ENCODE measurements at regions not wholly inside any gene's neighbourhood (a gene's known extent, or its start where the extent isn't known, plus 50 kb on each side); places are given as distances from the start of the nearest gene placed in this dataset.

DNA sequence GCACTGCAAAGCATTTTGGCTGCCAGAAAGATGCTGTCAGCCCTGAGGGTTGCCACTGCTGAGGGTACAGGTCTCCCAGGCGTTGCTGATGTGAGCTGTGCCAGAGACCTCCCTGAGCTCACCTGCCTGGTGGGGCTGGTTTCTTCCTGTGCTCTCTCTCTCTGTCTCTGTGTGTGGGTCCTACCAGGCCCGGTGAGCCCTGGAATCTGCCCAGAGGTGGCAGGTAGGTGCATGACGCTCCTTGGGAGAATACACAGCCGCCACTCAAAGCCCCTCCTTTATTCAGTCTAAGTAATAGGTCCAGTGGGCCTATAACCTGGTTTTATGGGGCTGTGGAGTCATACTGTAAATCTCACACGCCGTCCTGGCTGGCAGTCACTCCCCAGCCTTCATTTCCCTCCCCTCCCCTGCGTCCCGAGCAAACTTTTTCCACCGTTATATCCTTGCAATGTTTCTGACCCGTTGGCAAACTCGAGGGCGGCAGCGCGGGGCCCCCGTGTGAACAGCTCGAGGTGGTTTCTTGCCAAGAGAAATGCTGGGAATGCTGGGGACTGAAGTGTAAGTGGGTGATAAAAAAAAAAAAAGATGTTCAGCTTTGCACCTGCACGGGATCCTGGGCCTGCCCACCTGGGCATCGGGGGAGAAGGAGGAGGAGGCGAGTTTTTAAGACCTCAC is 245.9 kb downstream of the CRLF2 start:
- Histone ChIP-seq H4K20me1 (ENCODE audit: insufficient read depth, low read length) (no peaks in the 10 kb centered on the region), H3K4me3 (ENCODE audit: insufficient read depth, low read depth, low read length) (no peak overlapping the region), H3K79me2 (ENCODE audit: insufficient read depth, low read length) (no peaks in the 10 kb centered on the region), H3K9ac (ENCODE audit: low read length) (no peak overlapping the region), H3K9me3 (ENCODE audit: insufficient read depth, low read depth, low read length) (no peaks in the 10 kb centered on the region), H3K27me3 (ENCODE audit: insufficient read depth, low read length) (no peaks in the 10 kb centered on the region), H3K4me1 (ENCODE audit: insufficient read depth, low read length) (no peaks in the 10 kb centered on the region), H3K27ac (ENCODE audit: low read depth, low read length) (no peak overlapping the region), H3K36me3 (ENCODE audit: insufficient read depth, low read length) (no peaks in the 10 kb centered on the region), H3K4me2 (ENCODE audit: low read length) (no peak overlapping the region), H2AFZ (ENCODE audit: low read depth, low read length) (no peak overlapping the region)
- Mint-ChIP-seq H3K4me1 (ENCODE audit: low read depth, unreplicated experiment) (no peaks in the 10 kb centered on the region), H3K9me3 (ENCODE audit: unreplicated experiment) (peaks cover 5% of the 10 kb centered on the region), H3K4me3 (ENCODE audit: unreplicated experiment) (no peak overlapping the region), H3K27ac (ENCODE audit: unreplicated experiment) (no peak overlapping the region), H3K36me3 (ENCODE audit: low read depth, unreplicated experiment) (no peaks in the 10 kb centered on the region), H3K27me3 (ENCODE audit: low read depth, unreplicated experiment) (no peaks in the 10 kb centered on the region)
- FAIRE-seq (no peak), DNase-seq (ENCODE audit: low read depth) (no peak)
- TF ChIP-seq EZH2 (IDR thresholded peaks at IDR 0.05; ENCODE audit: insufficient read depth, low read length): no peak
- TF ChIP-seq, protein P1, sequence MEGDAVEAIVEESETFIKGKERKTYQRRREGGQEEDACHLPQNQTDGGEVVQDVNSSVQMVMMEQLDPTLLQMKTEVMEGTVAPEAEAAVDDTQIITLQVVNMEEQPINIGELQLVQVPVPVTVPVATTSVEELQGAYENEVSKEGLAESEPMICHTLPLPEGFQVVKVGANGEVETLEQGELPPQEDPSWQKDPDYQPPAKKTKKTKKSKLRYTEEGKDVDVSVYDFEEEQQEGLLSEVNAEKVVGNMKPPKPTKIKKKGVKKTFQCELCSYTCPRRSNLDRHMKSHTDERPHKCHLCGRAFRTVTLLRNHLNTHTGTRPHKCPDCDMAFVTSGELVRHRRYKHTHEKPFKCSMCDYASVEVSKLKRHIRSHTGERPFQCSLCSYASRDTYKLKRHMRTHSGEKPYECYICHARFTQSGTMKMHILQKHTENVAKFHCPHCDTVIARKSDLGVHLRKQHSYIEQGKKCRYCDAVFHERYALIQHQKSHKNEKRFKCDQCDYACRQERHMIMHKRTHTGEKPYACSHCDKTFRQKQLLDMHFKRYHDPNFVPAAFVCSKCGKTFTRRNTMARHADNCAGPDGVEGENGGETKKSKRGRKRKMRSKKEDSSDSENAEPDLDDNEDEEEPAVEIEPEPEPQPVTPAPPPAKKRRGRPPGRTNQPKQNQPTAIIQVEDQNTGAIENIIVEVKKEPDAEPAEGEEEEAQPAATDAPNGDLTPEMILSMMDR (IDR thresholded peaks at IDR 0.05; ENCODE audit: insufficient read depth, low read depth, low read length): no peak

DNA sequence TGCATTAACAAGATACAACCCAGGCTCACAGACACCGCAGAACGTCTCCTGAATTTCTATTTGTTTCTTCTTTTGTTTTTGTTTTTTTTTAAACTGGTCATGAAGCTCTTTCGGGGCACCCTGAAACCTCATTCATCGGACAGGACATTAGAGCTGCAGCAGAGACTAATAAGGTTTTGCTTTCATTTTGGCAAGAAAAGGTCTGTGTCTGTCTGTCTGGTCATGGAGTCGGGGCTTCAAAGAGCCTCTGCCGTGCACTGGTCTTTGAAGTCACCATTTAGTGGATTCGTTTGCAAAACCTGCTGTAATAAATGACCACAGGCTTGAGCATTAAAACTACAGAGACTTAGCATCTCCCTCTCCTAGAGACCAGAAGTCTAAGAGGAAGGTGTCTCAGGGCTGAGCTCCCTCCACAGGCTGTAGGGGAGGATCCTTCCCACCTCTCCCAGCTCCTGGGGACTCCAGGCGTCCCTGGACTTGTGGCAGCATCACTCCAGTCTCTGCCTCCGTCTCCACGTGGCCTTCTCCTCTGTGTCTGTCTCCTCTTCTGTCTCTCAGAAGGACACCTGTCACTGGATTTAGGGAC is 247.5 kb downstream of the CRLF2 start:
- no peak overlapping the region for H3K27ac Mint-ChIP-seq (ENCODE audit: unreplicated experiment)
- no peaks in the 10 kb centered on the region for H3K27me3 ChIP-seq (ENCODE audit: insufficient read depth, low read length)
- no peaks in the 10 kb centered on the region for H3K36me3 ChIP-seq (ENCODE audit: insufficient read depth, low read length)
- H3K4me3 Mint-ChIP-seq (ENCODE audit: unreplicated experiment): no peak overlapping the region
- H3K36me3 Mint-ChIP-seq (ENCODE audit: low read depth, unreplicated experiment): no peaks in the 10 kb centered on the region
- peaks cover 11% of the 10 kb centered on the region for H3K9me3 Mint-ChIP-seq (ENCODE audit: unreplicated experiment)
- no peak overlapping the region for H3K27ac ChIP-seq (ENCODE audit: low read depth, low read length)
- H3K4me3 ChIP-seq (ENCODE audit: insufficient read depth, low read depth, low read length): no peak overlapping the region
- no peak overlapping the region for H3K4me2 ChIP-seq (ENCODE audit: low read length)
- FAIRE-seq: no peak
- no peaks in the 10 kb centered on the region for H3K79me2 ChIP-seq (ENCODE audit: insufficient read depth, low read length)
- H4K20me1 ChIP-seq (ENCODE audit: insufficient read depth, low read length): no peaks in the 10 kb centered on the region
- no peak for DNase-seq (ENCODE audit: low read depth)
- H3K27me3 Mint-ChIP-seq (ENCODE audit: low read depth, unreplicated experiment): no peaks in the 10 kb centered on the region
- no peaks in the 10 kb centered on the region for H3K4me1 ChIP-seq (ENCODE audit: insufficient read depth, low read length)
- H3K4me1 Mint-ChIP-seq (ENCODE audit: low read depth, unreplicated experiment): no peaks in the 10 kb centered on the region
- H3K9ac ChIP-seq (ENCODE audit: low read length): no peak overlapping the region
- no peaks in the 10 kb centered on the region for H3K9me3 ChIP-seq (ENCODE audit: insufficient read depth, low read depth, low read length)
- H2AFZ ChIP-seq (ENCODE audit: low read depth, low read length): no peak overlapping the region
- TF ChIP-seq, protein P1 (IDR thresholded peaks at IDR 0.05; ENCODE audit: insufficient read depth, low read depth, low read length): no peak
- TF ChIP-seq EZH2 (IDR thresholded peaks at IDR 0.05; ENCODE audit: insufficient read depth, low read length): no peak

DNA sequence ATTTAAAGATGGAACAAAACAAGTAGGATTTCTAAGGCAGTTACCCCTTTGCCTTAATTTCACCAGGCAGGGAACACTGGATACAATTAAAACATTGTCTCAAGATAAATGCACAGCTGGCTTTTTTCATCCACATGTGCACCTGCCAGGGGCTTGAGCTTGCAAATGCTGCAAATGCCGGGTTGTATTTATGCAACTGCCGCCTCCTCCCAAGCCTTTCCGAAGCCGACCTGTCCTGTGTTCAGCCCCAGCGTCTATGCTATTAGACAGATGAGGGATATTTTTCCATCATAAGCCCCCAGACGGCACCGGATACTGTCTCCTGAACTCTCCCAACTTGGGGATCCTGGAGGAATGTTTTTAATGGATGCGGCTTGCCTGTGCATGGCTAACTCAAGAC is 251.6 kb downstream of the CRLF2 start:
- Mint-ChIP-seq H3K27me3 (ENCODE audit: low read depth, unreplicated experiment) (no peaks in the 10 kb centered on the region), H3K4me1 (ENCODE audit: low read depth, unreplicated experiment) (no peaks in the 10 kb centered on the region), H3K4me3 (ENCODE audit: unreplicated experiment) (no peak overlapping the region), H3K36me3 (ENCODE audit: low read depth, unreplicated experiment) (no peaks in the 10 kb centered on the region), H3K27ac (ENCODE audit: unreplicated experiment) (no peak overlapping the region), H3K9me3 (ENCODE audit: unreplicated experiment) (peaks cover 11% of the 10 kb centered on the region)
- H2AFZ ChIP-seq (ENCODE audit: low read depth, low read length): no peak overlapping the region
- no peaks in the 10 kb centered on the region for H3K36me3 ChIP-seq (ENCODE audit: insufficient read depth, low read length)
- H3K4me1 ChIP-seq (ENCODE audit: insufficient read depth, low read length): no peaks in the 10 kb centered on the region
- TF ChIP-seq EZH2 (IDR thresholded peaks at IDR 0.05; ENCODE audit: insufficient read depth, low read length): no peak
- TF ChIP-seq, protein P1 (IDR thresholded peaks at IDR 0.05; ENCODE audit: insufficient read depth, low read depth, low read length): no peak
- no peaks in the 10 kb centered on the region for H4K20me1 ChIP-seq (ENCODE audit: insufficient read depth, low read length)
- FAIRE-seq (no peak), DNase-seq (ENCODE audit: low read depth) (no peak)
- H3K27me3 ChIP-seq (ENCODE audit: insufficient read depth, low read length): no peaks in the 10 kb centered on the region
- no peak overlapping the region for H3K4me2 ChIP-seq (ENCODE audit: low read length)
- no peaks in the 10 kb centered on the region for H3K9me3 ChIP-seq (ENCODE audit: insufficient read depth, low read depth, low read length)
- H3K9ac ChIP-seq (ENCODE audit: low read length): no peak overlapping the region
- H3K79me2 ChIP-seq (ENCODE audit: insufficient read depth, low read length): no peaks in the 10 kb centered on the region
- no peak overlapping the region for H3K4me3 ChIP-seq (ENCODE audit: insufficient read depth, low read depth, low read length)
- H3K27ac ChIP-seq (ENCODE audit: low read depth, low read length): no peak overlapping the region
